B cell (primary cell): ENCODE measurements at regions not wholly inside any gene's neighbourhood (a gene's known extent, or its start where the extent isn't known, plus 50 kb on each side); places are given as distances from the start of the nearest gene placed in this dataset.

ENCODE experiments used
- ATAC-seq: fragments of 200-7000 bp; cut with Tn5 transposase; one replicate; pipeline ENCODE4 v1.10.0; 2021; ENCODE audit warnings: low read depth, mild to moderate bottlenecking, moderate number of reproducible peaks, moderate library complexity
- CTCF ChIA-PET: fragments of 350-600 bp; sonication (Branson Sonifier 250); formaldehyde crosslinking; loops from one replicate; lab custom pipeline; 2021; ENCODE audit warnings: antibody characterized with exemption, inconsistent platforms; lab: Charles Lee
- POLR2A ChIA-PET: fragments of 350-600 bp; sonication (Branson Sonifier 250); formaldehyde crosslinking; loops from one replicate; lab custom pipeline; 2021; ENCODE audit warnings: antibody characterized with exemption; lab: Charles Lee
- DNase-seq: peaks from one replicate; pipeline ENCODE4 v3.0.0; 2013
- H2AFZ ChIP-seq: 2 replicates; pipeline ENCODE4 v1.6.1; 2012; ENCODE audit warnings: mild to moderate bottlenecking, low read depth, low read length; ENCODE audit not compliant: insufficient read depth, poor library complexity, severe bottlenecking
- H3K27ac ChIP-seq, 2 donors: 1 replicate in 1 of 2; 2 replicates in 1 of 2; pipeline ENCODE4 v1.5.1; 2012 to 2013; ENCODE audit warnings: low read length in 2 of 2, mild to moderate bottlenecking in 2 of 2, moderate library complexity in 1 of 2
- H3K27me3 ChIP-seq, 4 experiments: fragments of 200-600 bp in 1 of 4; sonication (generic) in 1 of 4; replicated peaks in 1 of 4; 1 replicate in 2 of 4; 2 replicates in 2 of 4; pipeline versions ENCODE4 v1.6.1 to v1.7.0; 2013 to 2016; ENCODE audit warnings: low read length in 3 of 4, mild to moderate bottlenecking in 2 of 4, mixed read lengths in 1 of 4, moderate library complexity in 1 of 4; ENCODE audit not compliant: insufficient read depth in 4 of 4, control insufficient read depth in 3 of 4; ENCODE audit errors: control extremely low read depth in 1 of 4
- H3K36me3 ChIP-seq, 2 experiments: replicated peaks in 1 of 2; 1 replicate in 1 of 2; 2 replicates in 1 of 2; pipeline versions ENCODE4 v1.6.1 to v1.7.1; 2013; ENCODE audit warnings: low read length in 1 of 2; ENCODE audit not compliant: insufficient read depth in 2 of 2, control insufficient read depth in 1 of 2; ENCODE audit errors: control extremely low read depth in 1 of 2, extremely low read depth in 1 of 2
- H3K4me1 ChIP-seq, 2 donors: fragments of 200-600 bp in 1 of 2; sonication (generic) in 1 of 2; 1 replicate in 1 of 2; 2 replicates in 1 of 2; pipeline versions ENCODE4 v1.5.1 to v1.6.1; 2013 to 2017; ENCODE audit warnings: low read length in 2 of 2; ENCODE audit not compliant: control insufficient read depth in 2 of 2, insufficient read depth in 2 of 2
- H3K4me2 ChIP-seq: replicated peaks from 2 replicates; pipeline ENCODE3; 2012; ENCODE audit warnings: mild to moderate bottlenecking, low read depth, low read length; ENCODE audit not compliant: poor library complexity, severe bottlenecking
- H3K4me3 ChIP-seq, 5 experiments: fragments of 200-600 bp in 1 of 5; sonication (generic) in 1 of 5; 1 replicate in 3 of 5; 2 replicates in 2 of 5; pipeline versions ENCODE4 v1.5.1 to v1.7.0; 2011 to 2016; ENCODE audit warnings: low read length in 4 of 5, mild to moderate bottlenecking in 4 of 5, low read depth in 2 of 5, control low read depth in 1 of 5, moderate library complexity in 1 of 5; ENCODE audit not compliant: insufficient read depth in 1 of 5; ENCODE audit errors: control extremely low read depth in 1 of 5, extremely low read depth in 1 of 5
- H3K79me2 ChIP-seq: fragments of 200-600 bp; sonication (generic); one replicate; pipeline ENCODE4 v1.6.0; 2016; ENCODE audit warnings: low read length; ENCODE audit not compliant: control insufficient read depth, insufficient read depth
- H3K9ac ChIP-seq: fragments of 200-600 bp; sonication (generic); 2 replicates; pipeline ENCODE4 v1.6.1; 2017; ENCODE audit warnings: mild to moderate bottlenecking, low read length, moderate library complexity
- H3K9me3 ChIP-seq, 3 donors: one replicate each; pipeline versions ENCODE4 v1.6.1 to v1.7.1; 2013; ENCODE audit warnings: low read length in 2 of 3; ENCODE audit not compliant: control insufficient read depth in 2 of 3, insufficient read depth in 1 of 3; ENCODE audit errors: control extremely low read depth in 1 of 3
- H4K20me1 ChIP-seq: 2 replicates; pipeline ENCODE4 v1.6.0; 2012; ENCODE audit warnings: mild to moderate bottlenecking, low read length; ENCODE audit not compliant: insufficient read depth, control insufficient read depth, poor library complexity, severe bottlenecking
- H3K27ac Mint-ChIP-seq: one replicate; pipeline ENCODE4 v1.8.0; 2021; ENCODE audit warnings: mixed read lengths
- H3K27me3 Mint-ChIP-seq: one replicate; pipeline ENCODE4 v1.8.0; 2021; ENCODE audit warnings: mixed read lengths
- H3K4me1 Mint-ChIP-seq: one replicate; pipeline ENCODE4 v1.8.0; 2021; ENCODE audit warnings: mixed read lengths
- H3K4me3 Mint-ChIP-seq: one replicate; pipeline ENCODE4 v1.8.0; 2021; ENCODE audit warnings: mixed read lengths
- H3K9me3 Mint-ChIP-seq: one replicate; pipeline ENCODE4 v1.8.0; 2022; ENCODE audit warnings: mixed read lengths; ENCODE audit not compliant: insufficient read depth
- CTCF ChIP-seq: fragments of 200-600 bp; IDR thresholded peaks from one replicate; pipeline ENCODE4 v1.8.0; 2022; ENCODE audit warnings: antibody characterized with exemption, mild to moderate bottlenecking
- EZH2 ChIP-seq: IDR thresholded peaks from 2 replicates; pipeline ENCODE4 v1.6.1; 2012; ENCODE audit warnings: borderline replicate concordance, low read depth, mild to moderate bottlenecking, moderate library complexity, low read length; ENCODE audit not compliant: insufficient read depth, poor library complexity, severe bottlenecking
- WGBS: methylation state at CpG from one replicate; pipeline ENCODE4 v1.1.5; 2013; ENCODE audit warnings: missing lambda C conversion rate; ENCODE audit not compliant: insufficient coverage; 5-methylcytosine and 5-hydroxymethylcytosine counted together
- intact Hi-C: fragments of 100-400 bp; cut with micrococcal nuclease; formaldehyde crosslinking; loops from one replicate; pipeline ENCODE4 v1.10.0; 2022

DNA sequence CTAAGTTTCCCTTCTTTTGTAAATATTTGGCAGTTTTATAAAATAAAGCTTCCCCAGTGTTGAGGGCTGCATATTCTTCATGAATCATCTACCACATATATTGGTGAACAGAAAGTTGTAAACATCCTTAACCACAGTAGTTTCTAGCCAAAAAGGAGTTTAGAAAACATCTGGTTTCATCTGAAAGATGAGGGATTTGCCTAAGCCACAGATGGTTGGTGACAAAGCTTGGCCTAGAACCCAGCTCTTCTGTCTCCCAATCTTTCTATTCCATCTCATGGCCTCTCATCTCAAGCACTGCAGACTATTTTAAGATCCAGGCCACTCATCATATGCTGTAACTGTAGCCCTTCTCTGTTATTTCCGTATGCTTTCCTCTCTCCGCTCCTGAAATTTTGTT is 232.3 kb upstream of the TRPM3 start:
- Histone ChIP-seq H3K4me1 (no peaks in the 10 kb centered on the region), H3K9me3 (no peaks in the 10 kb centered on the region), H4K20me1 (no peaks in the 10 kb centered on the region), H3K27me3 (no peaks in the 10 kb centered on the region), H3K9ac (no peak overlapping the region), H3K36me3 (no peaks in the 10 kb centered on the region), H2AFZ (no peak overlapping the region), H3K27ac (no peak overlapping the region), H3K4me2 (no peak overlapping the region), H3K79me2 (no peaks in the 10 kb centered on the region), H3K4me3 (no peak overlapping the region)
- ATAC-seq (no peak), DNase-seq (no peak)
- no peak overlapping the region for H3K4me3 Mint-ChIP-seq
- H3K9me3 Mint-ChIP-seq, result no peaks in the 10 kb centered on the region
- ChIA-PET CTCF (interaction anchor here (0.6 kb wide), 1 partner anchor 671 kb away, joined by 4 read pairs; no protein-coding TSS in a partner anchor), POLR2A (no interaction called here)
- H3K27me3 Mint-ChIP-seq, result no peaks in the 10 kb centered on the region
- no CpG with 5 or more reads among the region's 2 CpGs for WGBS
- no peaks in the 10 kb centered on the region for H3K4me1 Mint-ChIP-seq
- intact Hi-C loops, result no loop called here
- H3K27ac Mint-ChIP-seq, result no peak overlapping the region
- TF ChIP-seq CTCF (no peak), EZH2 (no peak)

GRCh38 chr9:71352837-71353236 is 231.4 kb upstream of the TRPM3 start:
- Mint-ChIP-seq H3K4me1 (no peaks in the 10 kb centered on the region), H3K27ac (no peak overlapping the region), H3K27me3 (no peaks in the 10 kb centered on the region), H3K9me3 (no peaks in the 10 kb centered on the region), H3K4me3 (no peak overlapping the region)
- Histone ChIP-seq H3K27me3 (no peaks in the 10 kb centered on the region), H3K4me2 (no peak overlapping the region), H3K9ac (no peak overlapping the region), H3K79me2 (no peaks in the 10 kb centered on the region), H3K9me3 (no peaks in the 10 kb centered on the region), H4K20me1 (no peaks in the 10 kb centered on the region), H3K27ac (no peak overlapping the region), H2AFZ (no peak overlapping the region), H3K4me3 (no peak overlapping the region), H3K4me1 (no peaks in the 10 kb centered on the region), H3K36me3 (no peaks in the 10 kb centered on the region)
- TF ChIP-seq CTCF, result no peak
- TF ChIP-seq EZH2, result no peak
- 78% methylated on average over 4 of the region's 5 CpGs for WGBS
- ATAC-seq, result no peak
- POLR2A ChIA-PET, result no interaction called here
- DNase-seq, result no peak
- intact Hi-C loops, result no loop called here
- CTCF ChIA-PET, result no interaction called here
